CD1c-positive myeloid dendritic cell (primary cell): ENCODE measurements at regions not wholly inside any gene's neighbourhood (a gene's known extent, or its start where the extent isn't known, plus 50 kb on each side); places are given as distances from the start of the nearest gene placed in this dataset.

Experiments
- DNase-seq: peaks from one replicate; pipeline ENCODE4 v3.0.0-alpha.2; 2016; ENCODE audit errors: extremely low spot score

GRCh38 chr13:22425087-22425486 lies 754.2 kb downstream of the FGF9 start:
- no peak for DNase-seq

GRCh38 chr13:22427066-22427465 lies 753.7 kb upstream of the SGCG start:
- DNase-seq, result no peak

- DNase-seq, result no peak
These were observed 753.0 kb upstream of the SGCG start for GRCh38 chr13:22427783-22428182.

- DNase-seq, result no peak
These were observed 752.5 kb upstream of the SGCG start for GRCh38 chr13:22428188-22428828.

GRCh38 chr13:22432690-22433089 lies 748.1 kb upstream of the SGCG start:
- DNase-seq, result no peak

GRCh38 chr13:22447132-22447886 lies 733.5 kb upstream of the SGCG start:
- no peak for DNase-seq

GRCh38 chr13:22449251-22449650 lies 731.5 kb upstream of the SGCG start:
- no peak for DNase-seq

GRCh38 chr13:22451327-22451741 lies 729.4 kb upstream of the SGCG start:
- DNase-seq, result no peak

GRCh38 chr13:22454586-22454985 lies 726.2 kb upstream of the SGCG start:
- no peak for DNase-seq

GRCh38 chr13:22455036-22455435 lies 725.7 kb upstream of the SGCG start:
- no peak for DNase-seq

- no peak for DNase-seq
These were observed 718.8 kb upstream of the SGCG start for GRCh38 chr13:22461854-22462490.

GRCh38 chr13:22463089-22463488 lies 717.7 kb upstream of the SGCG start:
- DNase-seq, result no peak

- no peak for DNase-seq
These were observed 712.7 kb upstream of the SGCG start for GRCh38 chr13:22468045-22468444.

- no peak for DNase-seq
These were observed 712.0 kb upstream of the SGCG start for GRCh38 chr13:22468824-22469223.

- DNase-seq, result no peak
These were observed 711.3 kb upstream of the SGCG start for GRCh38 chr13:22469452-22469851.

GRCh38 chr13:22470075-22470474 lies 710.7 kb upstream of the SGCG start:
- no peak for DNase-seq

- no peak for DNase-seq
These were observed 698.2 kb upstream of the SGCG start for GRCh38 chr13:22482496-22483000.

- DNase-seq, result no peak
These were observed 697.5 kb upstream of the SGCG start for GRCh38 chr13:22483276-22483675.

GRCh38 chr13:22486490-22486889 lies 694.3 kb upstream of the SGCG start:
- no peak for DNase-seq

GRCh38 chr13:22487932-22488331 lies 692.8 kb upstream of the SGCG start:
- no peak for DNase-seq

- no peak for DNase-seq
These were observed 691.0 kb upstream of the SGCG start for GRCh38 chr13:22489771-22490170.

GRCh38 chr13:22495819-22496218 lies 685.0 kb upstream of the SGCG start:
- no peak for DNase-seq
